H7 (cell line): ENCODE measurements at regions not wholly inside any gene's neighbourhood (a gene's known extent, or its start where the extent isn't known, plus 50 kb on each side); places are given as distances from the start of the nearest gene placed in this dataset.
"Not testable (repeated sequence)": the region's sequence is repeated elsewhere in the genome, so short reads cannot be mapped to it uniquely, and the experiment has no call there.

Experiments
- DNase-seq: peaks from one replicate; pipeline ENCODE4 v3.0.0; 2012
- H3K27me3 ChIP-seq: 2 replicates; pipeline ENCODE4 v1.6.0; 2011; ENCODE audit warnings: mild to moderate bottlenecking, low read length; ENCODE audit not compliant: control insufficient read depth, insufficient read depth
- H3K36me3 ChIP-seq: replicated peaks from 2 replicates; pipeline ENCODE4 v1.5.1; 2011; ENCODE audit warnings: low read length; ENCODE audit not compliant: control insufficient read depth, insufficient read depth
- H3K4me3 ChIP-seq: 2 replicates; pipeline ENCODE4 v1.5.1; 2011; ENCODE audit warnings: low read depth, mild to moderate bottlenecking, control low read depth, low read length, moderate library complexity; ENCODE audit not compliant: insufficient read depth

GRCh38 chr6:145561095-145562072, 173.9 kb downstream of the EPM2A start:
- DNase-seq, result no peak
- no peaks in the 10 kb centered on the region for H3K36me3 ChIP-seq
- H3K4me3 ChIP-seq, result no peak overlapping the region
- no peaks in the 10 kb centered on the region for H3K27me3 ChIP-seq

GRCh38 chr6:145562771-145563615, 172.3 kb downstream of the EPM2A start:
- no peak for DNase-seq
- no peaks in the 10 kb centered on the region for H3K27me3 ChIP-seq
- no peak overlapping the region for H3K4me3 ChIP-seq
- no peaks in the 10 kb centered on the region for H3K36me3 ChIP-seq

- no peaks in the 10 kb centered on the region for H3K36me3 ChIP-seq
Measured at GRCh38 chr6:145564553-145564952, 170.8 kb downstream of the EPM2A start.

GRCh38 chr6:145567684-145568252, 167.6 kb downstream of the EPM2A start:
- Histone ChIP-seq H3K27me3 (no peaks in the 10 kb centered on the region), H3K36me3 (no peaks in the 10 kb centered on the region), H3K4me3 (no peak overlapping the region)
- DNase-seq, result no peak

More at GRCh38 chr6:145564553-145564952, 170.8 kb downstream of the EPM2A start:
- no peak for DNase-seq
- Histone ChIP-seq H3K27me3 (no peaks in the 10 kb centered on the region), H3K4me3 (no peak overlapping the region)

- Histone ChIP-seq H3K36me3 (no peaks in the 10 kb centered on the region), H3K27me3 (no peaks in the 10 kb centered on the region), H3K4me3 (no peak overlapping the region)
- DNase-seq, result no peak
Measured at GRCh38 chr6:145569140-145569539, 166.2 kb downstream of the EPM2A start.

- H3K27me3 ChIP-seq, H3K4me3 ChIP-seq, DNase-seq, H3K36me3 ChIP-seq: not testable (repeated sequence)
Measured at GRCh38 chr6:145570336-145570735, 165.0 kb downstream of the EPM2A start.

- not testable (repeated sequence) for H3K27me3 ChIP-seq, H3K4me3 ChIP-seq, H3K36me3 ChIP-seq, DNase-seq
Measured at GRCh38 chr6:145574269-145574668, 161.1 kb downstream of the EPM2A start.
